GM12878 (cell line): ENCODE measurements at regions not wholly inside any gene's neighbourhood (a gene's known extent, or its start where the extent isn't known, plus 50 kb on each side); places are given as distances from the start of the nearest gene placed in this dataset.

Source experiments
- ATAC-seq: fragments of 200-7000 bp; cut with Tn5 transposase; 3 replicates; pipeline ENCODE4 v1.9.1; 2020; ENCODE audit warnings: mild to moderate bottlenecking, moderate library complexity
- BruUV-seq: library from RNA; stranded (reverse); fragments of 400-500 nt; replicated peaks from 2 replicates; lab custom pipeline; 2021; lab: Mats Ljungman, UMichigan
- CTCF ChIA-PET: fragments of 300-600 bp; sonication (Branson Sonifier 250); formaldehyde crosslinking; extraction: SDS; loops from one replicate; lab custom pipeline; 2021; ENCODE audit warnings: inconsistent platforms; lab: Yijun Ruan, JAX
- POLR2A ChIA-PET: fragments of 350-600 bp; formaldehyde crosslinking; extraction: SDS; loops from one replicate; lab custom pipeline; 2021; ENCODE audit warnings: inconsistent platforms; lab: Charles Lee
- RAD21 ChIA-PET: fragments of 300-600 bp; sonication (Branson Sonifier 250); formaldehyde crosslinking; loops from one replicate; lab custom pipeline; 2023; ENCODE audit warnings: antibody characterized with exemption; ENCODE audit not compliant: unreplicated experiment; lab: Charles Lee
- SMC1A ChIA-PET: fragments of 300-600 bp; sonication (Branson Sonifier 250); formaldehyde crosslinking; loops from one replicate; lab custom pipeline; 2023; ENCODE audit not compliant: unreplicated experiment, uncharacterized antibody; lab: Charles Lee
- DNase-seq: peaks from one replicate; pipeline ENCODE4 v3.0.0-alpha.2; 2011; ENCODE audit warnings: low read depth, low spot score
- FAIRE-seq: peaks from 3 replicates; lab custom pipeline; 2011; peaks lifted over from hg19 to GRCh38; lab: Jason Lieb, UNC
- H2AFZ ChIP-seq: 2 replicates; pipeline ENCODE4 v1.6.0; 2011; ENCODE audit warnings: low read depth, low read length, control low read depth; ENCODE audit not compliant: control insufficient read depth
- H3K27ac ChIP-seq: 2 replicates; pipeline ENCODE4 v1.5.1; 2011; ENCODE audit warnings: control low read depth; ENCODE audit not compliant: control insufficient read depth, insufficient read depth
- H3K27me3 ChIP-seq, 2 experiments: replicated peaks in 1 of 2; 2 replicates each; pipeline versions ENCODE4 v1.6.0 to v1.6.1; 2011; ENCODE audit warnings: low read length in 1 of 2; ENCODE audit not compliant: control insufficient read depth in 2 of 2, insufficient read depth in 2 of 2
- H3K36me3 ChIP-seq, 2 experiments: 2 replicates each; pipeline ENCODE4 v1.5.1; 2011; ENCODE audit warnings: low read length in 1 of 2; ENCODE audit not compliant: control insufficient read depth in 2 of 2, insufficient read depth in 2 of 2
- H3K4me1 ChIP-seq: 2 replicates; pipeline ENCODE4 v1.6.1; 2011; ENCODE audit warnings: mild to moderate bottlenecking, low read length, moderate library complexity, mixed read lengths; ENCODE audit not compliant: control insufficient read depth, insufficient read depth
- H3K4me2 ChIP-seq: 2 replicates; pipeline ENCODE4 v1.6.0; 2011; ENCODE audit warnings: control low read depth; ENCODE audit not compliant: control insufficient read depth, insufficient read depth
- H3K4me3 ChIP-seq: fragments of 200-600 bp; sonication (generic); 2 replicates; pipeline ENCODE4 v1.5.1; 2016
- H3K79me2 ChIP-seq: 2 replicates; pipeline ENCODE4 v1.6.0; 2011; ENCODE audit warnings: low read length; ENCODE audit not compliant: control insufficient read depth, insufficient read depth
- H3K9ac ChIP-seq: 2 replicates; pipeline ENCODE4 v1.8.0; 2011; ENCODE audit warnings: low read length, control low read depth, mixed read lengths; ENCODE audit not compliant: control insufficient read depth, insufficient read depth
- H3K9me3 ChIP-seq: replicated peaks from 3 replicates; pipeline ENCODE4 v1.5.1; 2011; ENCODE audit warnings: mild to moderate bottlenecking, low read length; ENCODE audit not compliant: control insufficient read depth, insufficient read depth
- H4K20me1 ChIP-seq: 2 replicates; pipeline ENCODE4 v1.6.0; 2011; ENCODE audit not compliant: control insufficient read depth, insufficient read depth
- BCL11A ChIP-seq: IDR thresholded peaks from 2 replicates; pipeline ENCODE4 v1.6.1; 2011; ENCODE audit warnings: low read depth, low read length
- DPF2 ChIP-seq: fragments of 450-650 bp; IDR thresholded peaks from 2 replicates; pipeline ENCODE4 v1.6.1; 2017; ENCODE audit warnings: mild to moderate bottlenecking
- GABPA ChIP-seq: IDR thresholded peaks from 2 replicates; pipeline ENCODE4 v1.6.1; 2014; ENCODE audit warnings: antibody characterized with exemption, low read depth, mild to moderate bottlenecking, inconsistent platforms
- GATAD2B ChIP-seq: fragments of 450-650 bp; conservative IDR thresholded peaks from 2 replicates; pipeline ENCODE4 v1.6.1; 2017; ENCODE audit warnings: low read depth, mild to moderate bottlenecking, moderate library complexity
- HDAC2 ChIP-seq: fragments of 200-600 bp; sonication (generic); IDR thresholded peaks from 2 replicates; pipeline ENCODE4 v1.6.1; 2017
- IRF4 ChIP-seq: IDR thresholded peaks from 2 replicates; pipeline ENCODE4 v1.6.1; 2011; ENCODE audit warnings: low read depth, low read length
- JUNB ChIP-seq: IDR thresholded peaks from 2 replicates; pipeline ENCODE4 v1.6.1; 2016; ENCODE audit warnings: antibody characterized with exemption, mild to moderate bottlenecking
- KLF5 ChIP-seq: fragments of 450-650 bp; IDR thresholded peaks from 2 replicates; pipeline ENCODE4 v1.6.1; 2014; ENCODE audit warnings: mild to moderate bottlenecking; ENCODE audit not compliant: partially characterized antibody
- RFX5 ChIP-seq: IDR thresholded peaks from 2 replicates; pipeline ENCODE4 v1.6.1; 2011; ENCODE audit warnings: low read depth, low read length, improper control_type of control experiment
- SP1 ChIP-seq: IDR thresholded peaks from one replicate; pipeline ENCODE4 v1.6.1; 2011; ENCODE audit warnings: low read depth, low read length
- SREBF2 ChIP-seq: IDR thresholded peaks from 2 replicates; pipeline ENCODE4 v1.6.1; 2012; ENCODE audit warnings: mild to moderate bottlenecking, low read length
- SUPT20H ChIP-seq: IDR thresholded peaks from 2 replicates; pipeline ENCODE4 v1.6.1; 2011; ENCODE audit warnings: low read depth, mild to moderate bottlenecking, low read length, moderate library complexity, borderline replicate concordance; ENCODE audit not compliant: control insufficient read depth
- WGBS: methylation state at CpG from one replicate; pipeline ENCODE4 v1.1.6; 2016; ENCODE audit warnings: low lambda C conversion rate; ENCODE audit not compliant: insufficient replicate concordance, insufficient coverage; ENCODE audit errors: missing lambda C conversion rate; 5-methylcytosine and 5-hydroxymethylcytosine counted together
- in situ Hi-C: fragments of 300-500 bp; cut with MboI; formaldehyde crosslinking; loops from 9 replicates; pipeline ENCODE4 v1.14.3; 2018; ENCODE audit warnings: mixed read lengths
- intact Hi-C: fragments of 100-400 bp; cut with micrococcal nuclease; formaldehyde crosslinking; loops from one replicate; pipeline ENCODE4 v1.14.2; 2022; ENCODE audit not compliant: unreplicated experiment
- TF ChIP-seq, protein P1 (sequence below): IDR thresholded peaks from 2 replicates; pipeline ENCODE4 v1.6.1; 2011; ENCODE audit warnings: low read depth, low read length, improper control_type of control experiment, borderline replicate concordance
- TF ChIP-seq, protein P2 (sequence below): fragments of 450-650 bp; IDR thresholded peaks from 2 replicates; pipeline ENCODE4 v1.6.1; 2017; ENCODE audit warnings: antibody characterized with exemption, mild to moderate bottlenecking, moderate library complexity

DNA sequence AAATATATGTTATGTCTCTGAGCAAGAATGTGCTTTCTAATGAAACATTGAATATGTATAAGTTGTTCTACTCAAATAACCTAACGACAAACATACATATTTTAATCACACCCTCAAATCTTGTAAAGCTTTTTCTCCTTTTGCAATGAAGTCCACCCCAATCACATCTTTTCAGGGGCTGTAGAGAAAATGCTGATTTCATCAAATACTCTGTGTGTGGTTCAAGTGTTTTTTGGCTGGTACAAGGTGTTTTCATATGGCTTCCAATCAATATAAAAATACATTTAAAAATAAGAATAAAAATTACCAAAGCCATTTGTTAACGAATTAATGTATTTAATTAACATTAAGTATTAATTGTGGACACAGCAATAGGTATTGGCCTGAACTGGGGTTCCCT, 57.2 kb upstream of the TMEM196 start:
- H3K79me2 ChIP-seq, result no peaks in the 10 kb centered on the region
- no peaks in the 10 kb centered on the region for H3K9me3 ChIP-seq
- H3K4me1 ChIP-seq, result no peaks in the 10 kb centered on the region
- H2AFZ ChIP-seq, result no peak overlapping the region
- H3K4me2 ChIP-seq, result no peak overlapping the region
- WGBS, result 0% methylated on average over 2 of the region's 2 CpGs
- ChIA-PET SMC1A (interaction anchor here (0.6 to 0.7 kb wide), 2 partner anchors 29 to 57 kb away, joined by 3 to 4 read pairs; partner anchors contain the start of gene TMEM196), RAD21 (no interaction called here), CTCF (no interaction called here), POLR2A (no interaction called here)
- no peak for TF ChIP-seq KLF5
- no peak for TF ChIP-seq GATAD2B
- TF ChIP-seq JUNB, result no peak
- TF ChIP-seq SP1, result no peak
- no peak for TF ChIP-seq GABPA
- no peak for TF ChIP-seq DPF2
- TF ChIP-seq SREBF2, result no peak
- TF ChIP-seq RFX5, result no peak
- no peak for TF ChIP-seq IRF4
- TF ChIP-seq HDAC2, result no peak
- no peak for TF ChIP-seq BCL11A
- TF ChIP-seq, protein P1, sequence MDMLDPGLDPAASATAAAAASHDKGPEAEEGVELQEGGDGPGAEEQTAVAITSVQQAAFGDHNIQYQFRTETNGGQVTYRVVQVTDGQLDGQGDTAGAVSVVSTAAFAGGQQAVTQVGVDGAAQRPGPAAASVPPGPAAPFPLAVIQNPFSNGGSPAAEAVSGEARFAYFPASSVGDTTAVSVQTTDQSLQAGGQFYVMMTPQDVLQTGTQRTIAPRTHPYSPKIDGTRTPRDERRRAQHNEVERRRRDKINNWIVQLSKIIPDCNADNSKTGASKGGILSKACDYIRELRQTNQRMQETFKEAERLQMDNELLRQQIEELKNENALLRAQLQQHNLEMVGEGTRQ, result no peak
- TF ChIP-seq SUPT20H, result no peak
- TF ChIP-seq, protein P2, sequence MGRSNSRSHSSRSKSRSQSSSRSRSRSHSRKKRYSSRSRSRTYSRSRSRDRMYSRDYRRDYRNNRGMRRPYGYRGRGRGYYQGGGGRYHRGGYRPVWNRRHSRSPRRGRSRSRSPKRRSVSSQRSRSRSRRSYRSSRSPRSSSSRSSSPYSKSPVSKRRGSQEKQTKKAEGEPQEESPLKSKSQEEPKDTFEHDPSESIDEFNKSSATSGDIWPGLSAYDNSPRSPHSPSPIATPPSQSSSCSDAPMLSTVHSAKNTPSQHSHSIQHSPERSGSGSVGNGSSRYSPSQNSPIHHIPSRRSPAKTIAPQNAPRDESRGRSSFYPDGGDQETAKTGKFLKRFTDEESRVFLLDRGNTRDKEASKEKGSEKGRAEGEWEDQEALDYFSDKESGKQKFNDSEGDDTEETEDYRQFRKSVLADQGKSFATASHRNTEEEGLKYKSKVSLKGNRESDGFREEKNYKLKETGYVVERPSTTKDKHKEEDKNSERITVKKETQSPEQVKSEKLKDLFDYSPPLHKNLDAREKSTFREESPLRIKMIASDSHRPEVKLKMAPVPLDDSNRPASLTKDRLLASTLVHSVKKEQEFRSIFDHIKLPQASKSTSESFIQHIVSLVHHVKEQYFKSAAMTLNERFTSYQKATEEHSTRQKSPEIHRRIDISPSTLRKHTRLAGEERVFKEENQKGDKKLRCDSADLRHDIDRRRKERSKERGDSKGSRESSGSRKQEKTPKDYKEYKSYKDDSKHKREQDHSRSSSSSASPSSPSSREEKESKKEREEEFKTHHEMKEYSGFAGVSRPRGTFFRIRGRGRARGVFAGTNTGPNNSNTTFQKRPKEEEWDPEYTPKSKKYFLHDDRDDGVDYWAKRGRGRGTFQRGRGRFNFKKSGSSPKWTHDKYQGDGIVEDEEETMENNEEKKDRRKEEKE, result no peak
- no peak overlapping the region for H3K4me3 ChIP-seq
- H3K27me3 ChIP-seq, result no peaks in the 10 kb centered on the region
- no peak overlapping the region for H3K9ac ChIP-seq
- H3K27ac ChIP-seq, result no peak overlapping the region
- no peaks in the 10 kb centered on the region for H4K20me1 ChIP-seq
- no TSS peak for BruUV-seq
- no peak for ATAC-seq
- in situ Hi-C loops, result no loop called here
- no peak for DNase-seq
- no peak for FAIRE-seq
- intact Hi-C loops, result no loop called here
- no peaks in the 10 kb centered on the region for H3K36me3 ChIP-seq
